ENCODE measurements at regions not wholly inside any gene's neighbourhood (a gene's known extent, or its start where the extent isn't known, plus 50 kb on each side); places are given as distances from the start of the nearest gene placed in this dataset.

GRCh38 chr11:26017903-26018302 is 314.0 kb upstream of the ANO3 start:
- H4K20me1 ChIP-seq (ENCODE audit: insufficient read depth): no peaks in the 10 kb centered on the region
- no peak overlapping the region for H3K4me2 ChIP-seq (ENCODE audit: unreplicated experiment)
- no peak overlapping the region for H3K9ac ChIP-seq
- H3K36me3 ChIP-seq (ENCODE audit: low read depth): no peaks in the 10 kb centered on the region
- no peaks in the 10 kb centered on the region for H3F3A ChIP-seq (ENCODE audit: insufficient read depth)
- H3K79me2 ChIP-seq (ENCODE audit: insufficient read depth): no peaks in the 10 kb centered on the region
- H2AFZ ChIP-seq: no peak overlapping the region
- WGBS, 2 experiments (ENCODE audit: low coverage in 1 of 2, low lambda C conversion rate in 2 of 2, missing lambda C conversion rate in 2 of 2): 52 to 55% methylated on average over 2 of the region's 2 CpGs
- H3K4me1 ChIP-seq (ENCODE audit: insufficient read depth): no peaks in the 10 kb centered on the region
- no peak for DNase-seq
- no peaks in the 10 kb centered on the region for H3K9me3 ChIP-seq (ENCODE audit: low read depth)
- H3K4me3 ChIP-seq: no peak overlapping the region
- H3K27me3 ChIP-seq (replicated peaks; ENCODE audit: insufficient read depth): peaks cover under 1% of the 10 kb centered on the region; the same call in 1 of the 2 replicates
- no peak overlapping the region for H3K27ac ChIP-seq
- no peak for TF ChIP-seq EZH2 (IDR thresholded peaks at IDR 0.05; ENCODE audit: insufficient read depth, poor library complexity, severe bottlenecking)
- no peak for TF ChIP-seq EZH2phosphoT487 (IDR thresholded peaks at IDR 0.05; ENCODE audit: insufficient read depth, low read depth)
- H3K9me2 ChIP-seq (ENCODE audit: insufficient read depth): no peaks in the 10 kb centered on the region
- in situ Hi-C loops (cut with MboI): no loop called here

- H3F3A ChIP-seq (ENCODE audit: insufficient read depth): no peaks in the 10 kb centered on the region
- no peak overlapping the region for H3K4me3 ChIP-seq
- H3K79me2 ChIP-seq (ENCODE audit: insufficient read depth): no peaks in the 10 kb centered on the region
- no peaks in the 10 kb centered on the region for H3K9me2 ChIP-seq (ENCODE audit: insufficient read depth)
- H3K9ac ChIP-seq: no peak overlapping the region
- H3K27ac ChIP-seq: no peak overlapping the region
- in situ Hi-C loops (cut with MboI): no loop called here
- H3K36me3 ChIP-seq (ENCODE audit: low read depth): no peaks in the 10 kb centered on the region
- H3K4me2 ChIP-seq (ENCODE audit: unreplicated experiment): no peak overlapping the region
- peaks cover 5% of the 10 kb centered on the region; the same call in 1 of the 2 replicates for H3K27me3 ChIP-seq (replicated peaks; ENCODE audit: insufficient read depth)
- H3K4me1 ChIP-seq (ENCODE audit: insufficient read depth): no peaks in the 10 kb centered on the region
- DNase-seq: no peak
- H2AFZ ChIP-seq: no peak overlapping the region
- H3K9me3 ChIP-seq (ENCODE audit: low read depth): no peaks in the 10 kb centered on the region
- H4K20me1 ChIP-seq (ENCODE audit: insufficient read depth): no peaks in the 10 kb centered on the region
- TF ChIP-seq EZH2 (IDR thresholded peaks at IDR 0.05; ENCODE audit: insufficient read depth, poor library complexity, severe bottlenecking) (no peak), EZH2phosphoT487 (IDR thresholded peaks at IDR 0.05; ENCODE audit: insufficient read depth, low read depth) (no peak)
Observed at GRCh38 chr11:26018336-26018735, 313.6 kb upstream of the ANO3 start.

DNA sequence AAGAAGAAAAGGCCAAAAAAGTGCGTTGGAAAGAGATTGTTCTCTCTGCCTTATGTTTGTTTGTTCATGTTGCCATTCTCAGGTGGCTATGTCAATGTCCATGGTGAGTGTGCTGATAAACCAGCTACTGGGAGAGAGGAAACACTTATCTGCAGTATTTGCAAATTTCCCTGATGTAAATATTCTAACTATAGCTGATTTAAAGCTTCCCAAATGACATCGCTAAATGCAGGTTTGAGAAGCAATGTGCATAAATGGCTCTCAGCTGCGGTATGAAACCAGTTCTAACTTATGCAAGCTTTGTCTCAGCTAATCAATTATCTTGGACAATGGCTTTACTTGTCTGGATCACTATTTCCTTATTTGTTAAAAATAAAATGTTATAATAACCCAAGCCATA is 312.5 kb upstream of the ANO3 start:
- no peak overlapping the region for H3K4me2 ChIP-seq (ENCODE audit: unreplicated experiment)
- no peak for TF ChIP-seq EZH2 (IDR thresholded peaks at IDR 0.05; ENCODE audit: insufficient read depth, poor library complexity, severe bottlenecking)
- no peak for TF ChIP-seq EZH2phosphoT487 (IDR thresholded peaks at IDR 0.05; ENCODE audit: insufficient read depth, low read depth)
- DNase-seq: no peak
- no peaks in the 10 kb centered on the region for H3K36me3 ChIP-seq (ENCODE audit: low read depth)
- no peaks in the 10 kb centered on the region for H3K9me3 ChIP-seq (ENCODE audit: low read depth)
- no peaks in the 10 kb centered on the region for H3K9me2 ChIP-seq (ENCODE audit: insufficient read depth)
- no peak overlapping the region for H3K27ac ChIP-seq
- 94% methylated on average over 3 of the region's 3 CpGs for WGBS, 2 experiments (ENCODE audit: low coverage in 1 of 2, low lambda C conversion rate in 2 of 2, missing lambda C conversion rate in 2 of 2)
- no peak overlapping the region for H3K9ac ChIP-seq
- no peaks in the 10 kb centered on the region for H4K20me1 ChIP-seq (ENCODE audit: insufficient read depth)
- peaks cover 8% of the 10 kb centered on the region; the same call in 1 of the 2 replicates for H3K27me3 ChIP-seq (replicated peaks; ENCODE audit: insufficient read depth)
- no peak overlapping the region for H2AFZ ChIP-seq
- no peaks in the 10 kb centered on the region for H3K79me2 ChIP-seq (ENCODE audit: insufficient read depth)
- no peaks in the 10 kb centered on the region for H3F3A ChIP-seq (ENCODE audit: insufficient read depth)
- in situ Hi-C loops (cut with MboI): no loop called here
- H3K4me3 ChIP-seq: no peak overlapping the region
- H3K4me1 ChIP-seq (ENCODE audit: insufficient read depth): no peaks in the 10 kb centered on the region

- H3F3A ChIP-seq (ENCODE audit: insufficient read depth): no peaks in the 10 kb centered on the region
- peaks cover 8% of the 10 kb centered on the region; the same call in 1 of the 2 replicates for H3K27me3 ChIP-seq (replicated peaks; ENCODE audit: insufficient read depth)
- no peak for TF ChIP-seq EZH2 (IDR thresholded peaks at IDR 0.05; ENCODE audit: insufficient read depth, poor library complexity, severe bottlenecking)
- no peak for DNase-seq
- no peak overlapping the region for H3K27ac ChIP-seq
- no peaks in the 10 kb centered on the region for H3K9me2 ChIP-seq (ENCODE audit: insufficient read depth)
- H3K9ac ChIP-seq: no peak overlapping the region
- H3K4me1 ChIP-seq (ENCODE audit: insufficient read depth): no peaks in the 10 kb centered on the region
- H3K4me3 ChIP-seq: no peak overlapping the region
- H3K36me3 ChIP-seq (ENCODE audit: low read depth): no peaks in the 10 kb centered on the region
- no peak overlapping the region for H2AFZ ChIP-seq
- H3K9me3 ChIP-seq (ENCODE audit: low read depth): no peaks in the 10 kb centered on the region
- 47 to 48% methylated on average over 1 of the region's 1 CpG for WGBS, 2 experiments (ENCODE audit: low coverage in 1 of 2, low lambda C conversion rate in 2 of 2, missing lambda C conversion rate in 2 of 2)
- no peaks in the 10 kb centered on the region for H4K20me1 ChIP-seq (ENCODE audit: insufficient read depth)
- in situ Hi-C loops (cut with MboI): no loop called here
- no peak overlapping the region for H3K4me2 ChIP-seq (ENCODE audit: unreplicated experiment)
- H3K79me2 ChIP-seq (ENCODE audit: insufficient read depth): no peaks in the 10 kb centered on the region
Observed at GRCh38 chr11:26021017-26021416, 310.9 kb upstream of the ANO3 start.

DNA sequence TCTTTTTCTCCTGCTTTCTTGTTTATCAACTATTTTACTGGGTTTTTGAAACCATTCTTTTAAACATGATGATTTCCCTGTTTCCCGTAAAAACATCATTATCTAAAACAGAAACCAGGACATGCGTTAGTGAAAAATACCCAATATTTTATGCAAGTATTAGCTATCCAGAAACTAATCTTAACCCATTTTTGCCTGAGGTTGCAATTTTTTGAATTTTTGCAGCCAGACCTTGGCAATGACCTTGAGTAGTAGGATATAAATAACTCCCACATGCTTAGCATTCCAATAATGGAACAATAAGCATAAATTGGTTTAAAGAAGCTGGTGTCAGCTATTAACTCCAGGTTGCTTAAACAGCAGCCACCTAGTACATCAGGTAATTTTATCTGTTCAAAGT is 308.9 kb upstream of the ANO3 start:
- Histone ChIP-seq H3K9me3 (ENCODE audit: low read depth) (no peaks in the 10 kb centered on the region), H3K4me1 (ENCODE audit: insufficient read depth) (no peaks in the 10 kb centered on the region), H3K9ac (no peak overlapping the region), H3K79me2 (ENCODE audit: insufficient read depth) (no peaks in the 10 kb centered on the region), H3K4me3 (no peak overlapping the region), H3K27me3 (replicated peaks; ENCODE audit: insufficient read depth) (peaks cover 8% of the 10 kb centered on the region; the same call in 1 of the 2 replicates), H4K20me1 (ENCODE audit: insufficient read depth) (no peaks in the 10 kb centered on the region), H3K27ac (no peak overlapping the region), H3F3A (ENCODE audit: insufficient read depth) (no peaks in the 10 kb centered on the region), H2AFZ (no peak overlapping the region), H3K9me2 (ENCODE audit: insufficient read depth) (no peaks in the 10 kb centered on the region), H3K4me2 (ENCODE audit: unreplicated experiment) (no peak overlapping the region), H3K36me3 (ENCODE audit: low read depth) (no peaks in the 10 kb centered on the region)
- in situ Hi-C loops (cut with MboI): no loop called here
- WGBS, 2 experiments (ENCODE audit: low coverage in 1 of 2, low lambda C conversion rate in 2 of 2, missing lambda C conversion rate in 2 of 2): 54 to 55% methylated on average over 2 of the region's 2 CpGs
- DNase-seq: no peak
- TF ChIP-seq EZH2 (IDR thresholded peaks at IDR 0.05; ENCODE audit: insufficient read depth, poor library complexity, severe bottlenecking): no peak
- TF ChIP-seq EZH2phosphoT487 (IDR thresholded peaks at IDR 0.05; ENCODE audit: insufficient read depth, low read depth): no peak

Data from GM23248 (cell line).